Aorta (tissue), 5 donors: ENCODE measurements at regions not wholly inside any gene's neighbourhood (a gene's known extent, or its start where the extent isn't known, plus 50 kb on each side); places are given as distances from the start of the nearest gene placed in this dataset.

Experiments
- ATAC-seq: fragments of 200-7000 bp; cut with Tn5 transposase; one replicate; pipeline ENCODE4 v1.9.1; 2022; ENCODE audit warnings: moderate library complexity; ENCODE audit not compliant: low FRiP score
- DNase-seq, 2 donors: peaks; one replicate each; pipeline ENCODE4 v3.0.0-alpha.2; 2020
- H3K27ac ChIP-seq, 2 donors: one replicate each; pipeline ENCODE4 v1.5.1; 2013; ENCODE audit warnings: low read length in 2 of 2, mild to moderate bottlenecking in 2 of 2, moderate library complexity in 2 of 2, control low read depth in 1 of 2, inconsistent platforms in 1 of 2, low read depth in 1 of 2
- H3K27me3 ChIP-seq, 2 donors: one replicate each; pipeline ENCODE4 v1.6.1; 2013; ENCODE audit warnings: control low read depth in 1 of 2, low read length in 1 of 2, mild to moderate bottlenecking in 1 of 2, moderate library complexity in 1 of 2; ENCODE audit not compliant: insufficient read depth in 2 of 2, control insufficient read depth in 1 of 2
- H3K36me3 ChIP-seq, 2 donors: one replicate each; pipeline ENCODE4 v1.6.1; 2013; ENCODE audit warnings: control low read depth in 1 of 2, low read length in 1 of 2, mild to moderate bottlenecking in 1 of 2; ENCODE audit not compliant: insufficient read depth in 2 of 2, control insufficient read depth in 1 of 2
- H3K4me1 ChIP-seq, 2 donors: one replicate each; pipeline ENCODE4 v1.6.1; 2013; ENCODE audit warnings: low read length in 2 of 2, control low read depth in 1 of 2, mild to moderate bottlenecking in 1 of 2, moderate library complexity in 1 of 2; ENCODE audit not compliant: insufficient read depth in 2 of 2, control insufficient read depth in 1 of 2
- H3K4me3 ChIP-seq, 2 donors: one replicate each; pipeline ENCODE4 v1.5.1; 2013; ENCODE audit warnings: low read length in 2 of 2, control low read depth in 1 of 2, mild to moderate bottlenecking in 1 of 2
- H3K9me3 ChIP-seq: one replicate; pipeline ENCODE4 v1.6.1; 2013; ENCODE audit warnings: mild to moderate bottlenecking, low read length; ENCODE audit not compliant: control insufficient read depth
- WGBS, 2 donors: extraction: QIAGEN DNeasy Blood & Tissue Kit; methylation state at CpG; one replicate each; pipeline ENCODE4 v1.1.7; 2013; 5-methylcytosine and 5-hydroxymethylcytosine counted together
- intact Hi-C, 2 donors: fragments of 100-400 bp; cut with DNase I; formaldehyde crosslinking; loops; one replicate each; pipeline versions ENCODE4 v1.14.2 to v1.15.0; 2022
- donor health status: healthy with polysubstance abuse.
- donor health status: Bipolar disorder and iron deficiency.
- donor health status: DM: no; HTN: no; CAD: no.
- donor health status: DM: no; HTN: no; CAD: no.
- donor health status: DM: yes; HTN: yes; CAD: no.

DNA sequence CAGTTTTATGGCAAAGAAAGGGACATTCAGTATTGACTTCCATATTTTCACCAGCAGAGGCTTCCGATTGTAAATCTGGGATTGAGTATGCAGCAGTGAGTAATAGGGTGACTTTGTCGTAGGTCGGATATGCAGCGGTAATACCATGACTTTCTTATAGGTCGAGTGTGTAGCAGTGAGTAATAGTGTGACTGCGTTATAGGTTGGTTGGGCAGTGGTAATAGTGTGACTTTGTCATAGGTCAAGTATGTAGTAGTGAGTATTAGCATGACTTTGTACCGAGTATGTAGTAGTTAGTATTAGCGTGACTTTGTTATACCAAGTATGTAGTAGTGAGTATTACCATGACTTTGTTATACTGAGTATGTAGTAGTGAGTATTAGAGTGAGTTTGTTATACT lies 268.2 kb upstream of the ADARB2 start:
- Histone ChIP-seq H3K27me3 (no peaks in the 10 kb centered on the region), H3K27ac (no peak overlapping the region), H3K4me3 (no peak overlapping the region), H3K36me3 (no peaks in the 10 kb centered on the region), H3K4me1 (no peaks in the 10 kb centered on the region), H3K9me3 (no peaks in the 10 kb centered on the region)
- ATAC-seq (no peak), DNase-seq (no peak)
- intact Hi-C loops: no loop called here
- 86 to 90% methylated on average over 8 of the region's 8 CpGs for WGBS, 2 donors

DNA sequence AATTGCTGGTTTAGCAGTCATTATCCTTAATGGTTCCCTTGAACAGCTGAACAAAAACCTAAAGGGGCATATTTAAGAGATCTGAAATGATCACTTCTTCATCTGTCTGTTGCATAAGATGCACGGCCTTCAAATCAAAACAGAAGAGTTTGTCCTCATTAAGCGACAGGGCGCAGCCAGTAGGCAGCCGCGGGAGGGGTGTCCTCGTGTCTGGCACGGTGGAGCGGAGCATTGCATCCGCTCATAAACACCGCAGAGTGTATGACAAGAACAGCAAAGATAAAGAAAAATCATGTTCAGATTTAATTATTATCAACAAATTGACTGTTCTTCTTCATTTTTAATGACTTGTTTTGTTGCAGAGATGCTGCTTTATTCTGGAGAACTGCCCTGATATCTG lies 255.6 kb upstream of the ADARB2 start:
- H3K36me3 ChIP-seq: no peaks in the 10 kb centered on the region
- H3K4me1 ChIP-seq: no peaks in the 10 kb centered on the region
- 89 to 92% methylated on average over 10 of the region's 10 CpGs for WGBS, 2 donors
- DNase-seq (no peak), ATAC-seq (no peak)
- no peak overlapping the region for H3K27ac ChIP-seq
- intact Hi-C loops: no loop called here
- H3K27me3 ChIP-seq: no peaks in the 10 kb centered on the region
- H3K4me3 ChIP-seq: no peak overlapping the region
- peaks cover 2% of the 10 kb centered on the region for H3K9me3 ChIP-seq

DNA sequence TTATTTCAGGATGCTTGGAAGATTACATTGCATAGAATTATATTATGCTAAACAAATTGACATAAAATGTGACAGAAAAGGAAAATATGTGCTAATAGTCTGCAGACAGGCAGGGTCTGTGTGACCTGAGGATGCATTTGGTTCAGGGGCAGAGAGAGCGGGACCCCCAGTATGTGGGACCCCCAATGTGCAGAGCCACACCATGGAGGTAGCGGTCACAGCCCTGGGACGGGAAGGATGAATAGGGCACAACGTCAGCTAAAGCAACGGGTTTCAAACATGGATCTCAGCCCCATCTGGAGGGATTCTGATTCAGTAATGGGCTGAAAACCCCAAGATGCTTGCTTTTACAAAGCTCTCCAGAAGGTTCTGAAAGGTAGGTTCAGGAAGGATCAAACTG lies 251.8 kb upstream of the ADARB2 start:
- Histone ChIP-seq H3K36me3 (no peaks in the 10 kb centered on the region), H3K9me3 (peaks cover 2% of the 10 kb centered on the region), H3K4me3 (no peak overlapping the region), H3K4me1 (no peaks in the 10 kb centered on the region), H3K27ac (no peak overlapping the region), H3K27me3 (no peaks in the 10 kb centered on the region)
- DNase-seq (no peak), ATAC-seq (no peak)
- WGBS, 2 donors: 79 to 81% methylated on average over 5 of the region's 5 CpGs
- intact Hi-C loops: no loop called here

- no peaks in the 10 kb centered on the region for H3K4me1 ChIP-seq
- H3K27ac ChIP-seq: no peak overlapping the region
- no peak for DNase-seq
- peaks cover 0 to 2% of the 10 kb centered on the region in 2 donors for H3K27me3 ChIP-seq
- intact Hi-C loops: loop anchor here in 1 of 2 donors (5.0 kb wide), 1 partner anchor 300 kb away; no protein-coding TSS in a partner anchor
- H3K9me3 ChIP-seq: peaks cover 3% of the 10 kb centered on the region
- ATAC-seq: no peak
- H3K4me3 ChIP-seq: no peak overlapping the region
- 57 to 59% methylated on average over 3 of the region's 3 CpGs for WGBS, 2 donors
- no peaks in the 10 kb centered on the region for H3K36me3 ChIP-seq
Measured at GRCh38 chr10:1981976-1982375, 244.7 kb upstream of the ADARB2 start.

- intact Hi-C loops: loop anchor here in 1 of 2 donors (5.0 kb wide), 1 partner anchor 298 kb away; no protein-coding TSS in a partner anchor
- 54 to 58% methylated on average over 3 of the region's 3 CpGs for WGBS, 2 donors
- no peaks in the 10 kb centered on the region for H3K36me3 ChIP-seq
Measured at GRCh38 chr10:1980459-1980858, 243.1 kb upstream of the ADARB2 start.

DNA sequence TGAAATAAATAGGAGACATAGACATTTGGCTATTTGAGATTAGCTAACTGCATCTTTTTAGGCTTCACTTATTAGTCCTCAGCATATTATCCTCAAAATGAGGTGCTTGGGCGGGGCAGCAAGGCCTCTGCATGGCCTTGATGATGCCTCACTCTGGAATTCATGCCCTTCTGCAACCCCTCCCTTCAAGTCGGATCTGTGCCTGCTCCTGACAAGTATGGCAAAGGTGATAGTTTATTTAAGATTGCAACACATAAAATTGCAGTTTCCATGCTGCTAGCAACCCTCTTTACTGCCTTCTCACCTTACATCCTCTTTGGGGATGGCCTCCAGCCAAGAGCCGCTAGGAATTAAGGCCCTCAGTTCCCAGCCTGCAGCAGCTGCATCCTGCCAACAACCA lies 241.3 kb upstream of the ADARB2 start:
- Histone ChIP-seq H3K27ac (no peak overlapping the region), H3K4me3 (no peak overlapping the region), H3K9me3 (peaks cover 3% of the 10 kb centered on the region), H3K4me1 (no peaks in the 10 kb centered on the region), H3K27me3 (peaks cover 0 to 2% of the 10 kb centered on the region in 2 donors), H3K36me3 (no peaks in the 10 kb centered on the region)
- intact Hi-C loops: no loop called here
- no peak for ATAC-seq
- WGBS, 2 donors: 62 to 72% methylated on average over 3 of the region's 3 CpGs
- no peak for DNase-seq

More at GRCh38 chr10:1980459-1980858, 243.1 kb upstream of the ADARB2 start:
- Histone ChIP-seq H3K4me1 (no peaks in the 10 kb centered on the region), H3K27ac (no peak overlapping the region), H3K27me3 (peaks cover 0 to 2% of the 10 kb centered on the region in 2 donors), H3K4me3 (no peak overlapping the region), H3K9me3 (peaks cover 3% of the 10 kb centered on the region)
- no peak for ATAC-seq
- DNase-seq: no peak

GRCh38 chr10:1977461-1977860 lies 240.1 kb upstream of the ADARB2 start:
- peaks cover 3% of the 10 kb centered on the region for H3K9me3 ChIP-seq
- 63 to 71% methylated on average over 1 of the region's 1 CpG for WGBS, 2 donors
- no peaks in the 10 kb centered on the region for H3K36me3 ChIP-seq
- H3K4me3 ChIP-seq: no peak overlapping the region
- H3K27ac ChIP-seq: no peak overlapping the region
- no peak for ATAC-seq
- peaks cover 0 to 2% of the 10 kb centered on the region in 2 donors for H3K27me3 ChIP-seq
- intact Hi-C loops: no loop called here
- no peak for DNase-seq
- H3K4me1 ChIP-seq: no peaks in the 10 kb centered on the region

DNA sequence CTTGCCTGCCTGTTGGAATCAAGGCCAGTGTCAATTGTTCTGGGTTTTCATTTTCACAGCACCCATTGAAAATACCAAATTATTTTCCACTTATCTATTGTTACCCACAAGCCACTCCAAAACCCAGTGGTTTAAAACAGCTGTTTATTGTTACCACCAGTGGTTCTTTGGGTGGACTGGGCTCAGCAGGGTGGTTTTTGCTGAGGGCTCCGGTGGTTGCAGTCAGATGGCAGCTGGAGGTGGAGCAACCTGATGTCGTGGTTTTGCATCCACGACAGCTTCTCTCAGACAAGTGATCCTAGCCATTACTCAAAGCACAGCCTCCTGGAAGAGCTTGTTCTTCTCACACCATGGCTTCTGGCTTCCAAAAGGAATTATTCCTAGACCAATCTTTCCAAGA lies 235.1 kb upstream of the ADARB2 start:
- Histone ChIP-seq H3K9me3 (peaks cover 1% of the 10 kb centered on the region), H3K4me3 (no peak overlapping the region), H3K4me1 (no peaks in the 10 kb centered on the region), H3K36me3 (no peaks in the 10 kb centered on the region), H3K27ac (no peak overlapping the region), H3K27me3 (no peaks in the 10 kb centered on the region)
- no peak for DNase-seq
- ATAC-seq: no peak
- intact Hi-C loops: no loop called here
- WGBS, 2 donors: 87 to 93% methylated on average over 3 of the region's 3 CpGs

- H3K27me3 ChIP-seq: no peaks in the 10 kb centered on the region
- H3K4me3 ChIP-seq: no peak overlapping the region
- H3K9me3 ChIP-seq: peaks cover 1% of the 10 kb centered on the region
- H3K4me1 ChIP-seq: no peaks in the 10 kb centered on the region
- intact Hi-C loops: no loop called here
- no peak overlapping the region for H3K27ac ChIP-seq
- ATAC-seq (no peak), DNase-seq (no peak)
- 72 to 74% methylated on average over 14 of the region's 14 CpGs for WGBS, 2 donors
- H3K36me3 ChIP-seq: no peaks in the 10 kb centered on the region
Measured at GRCh38 chr10:1968257-1969033, 231.1 kb upstream of the ADARB2 start.
